IPS DF 19.7 (cell line): ENCODE measurements at regions not wholly inside any gene's neighbourhood (a gene's known extent, or its start where the extent isn't known, plus 50 kb on each side); places are given as distances from the start of the nearest gene placed in this dataset.
"Not testable (repeated sequence)": the region's sequence is repeated elsewhere in the genome, so short reads cannot be mapped to it uniquely, and the experiment has no call there.

Source experiments
- DNase-seq: peaks from one replicate; pipeline ENCODE4 v3.0.0-alpha.2; 2013; ENCODE audit warnings: low read depth, low spot score

GRCh38 chr15:47095833-47096232 is 621.5 kb upstream of the SEMA6D start:
- DNase-seq: no peak

GRCh38 chr15:47098526-47098925 is 618.8 kb upstream of the SEMA6D start:
- not testable (repeated sequence) for DNase-seq

- not testable (repeated sequence) for DNase-seq
Observed at GRCh38 chr15:47099801-47100200, 617.5 kb upstream of the SEMA6D start.

- DNase-seq: not testable (repeated sequence)
Observed at GRCh38 chr15:47108800-47109199, 608.5 kb upstream of the SEMA6D start.

- no peak for DNase-seq
Observed at GRCh38 chr15:47116698-47117097, 600.6 kb upstream of the SEMA6D start.

- no peak for DNase-seq
Observed at GRCh38 chr15:47119349-47119748, 598.0 kb upstream of the SEMA6D start.

- DNase-seq: no peak
Observed at GRCh38 chr15:47124430-47125102, 592.7 kb upstream of the SEMA6D start.

- no peak for DNase-seq
Observed at GRCh38 chr15:47129033-47129432, 588.3 kb upstream of the SEMA6D start.

GRCh38 chr15:47131450-47131849 is 585.9 kb upstream of the SEMA6D start:
- not testable (repeated sequence) for DNase-seq

- no peak for DNase-seq
Observed at GRCh38 chr15:47135267-47135666, 582.0 kb upstream of the SEMA6D start.

- DNase-seq: no peak
Observed at GRCh38 chr15:47136236-47136635, 581.1 kb upstream of the SEMA6D start.

- DNase-seq: no peak
Observed at GRCh38 chr15:47139965-47140364, 577.3 kb upstream of the SEMA6D start.

GRCh38 chr15:47157827-47158226 is 559.5 kb upstream of the SEMA6D start:
- DNase-seq: no peak

- DNase-seq: no peak
Observed at GRCh38 chr15:47158573-47158972, 558.7 kb upstream of the SEMA6D start.

- DNase-seq: no peak
Observed at GRCh38 chr15:47177177-47177576, 540.1 kb upstream of the SEMA6D start.

GRCh38 chr15:47179988-47180387 is 537.3 kb upstream of the SEMA6D start:
- DNase-seq: no peak

GRCh38 chr15:47182818-47183217 is 534.5 kb upstream of the SEMA6D start:
- no peak for DNase-seq

- no peak for DNase-seq
Observed at GRCh38 chr15:47184003-47184907, 533.0 kb upstream of the SEMA6D start.

- DNase-seq: no peak
Observed at GRCh38 chr15:47184908-47185801, 532.1 kb upstream of the SEMA6D start.

- DNase-seq: no peak
Observed at GRCh38 chr15:47186075-47186474, 531.2 kb upstream of the SEMA6D start.

- no peak for DNase-seq
Observed at GRCh38 chr15:47188758-47189507, 528.4 kb upstream of the SEMA6D start.
